ENCODE measurements at regions not wholly inside any gene's neighbourhood (a gene's known extent, or its start where the extent isn't known, plus 50 kb on each side); places are given as distances from the start of the nearest gene placed in this dataset.

DNA sequence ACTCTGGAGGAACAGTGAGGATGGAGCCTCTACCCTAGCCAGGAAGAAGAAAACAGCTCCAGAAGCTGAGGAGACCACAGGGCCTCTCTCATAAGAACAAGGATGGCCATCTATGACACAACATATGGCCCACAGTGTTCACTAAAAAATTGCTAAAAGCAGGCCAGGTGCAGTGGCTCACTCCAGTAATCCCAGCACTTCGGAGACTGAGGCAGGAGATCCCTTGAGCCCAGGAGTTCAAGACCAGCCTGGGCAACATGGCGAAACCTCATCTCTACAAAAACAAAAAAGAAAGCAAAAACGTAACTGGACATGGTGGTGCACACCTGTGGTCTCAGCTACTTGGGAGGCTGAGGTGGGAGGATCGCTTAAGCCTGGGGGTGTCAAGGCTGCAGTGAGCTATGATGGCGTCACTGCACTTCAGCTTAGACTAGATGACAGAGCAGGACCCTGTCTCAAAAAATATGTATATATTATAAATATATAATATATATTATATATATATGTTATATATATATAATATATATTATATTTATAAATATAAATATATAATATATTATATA is 103.1 kb downstream of the TOMM20 start:
- no peak for DNase-seq

DNA sequence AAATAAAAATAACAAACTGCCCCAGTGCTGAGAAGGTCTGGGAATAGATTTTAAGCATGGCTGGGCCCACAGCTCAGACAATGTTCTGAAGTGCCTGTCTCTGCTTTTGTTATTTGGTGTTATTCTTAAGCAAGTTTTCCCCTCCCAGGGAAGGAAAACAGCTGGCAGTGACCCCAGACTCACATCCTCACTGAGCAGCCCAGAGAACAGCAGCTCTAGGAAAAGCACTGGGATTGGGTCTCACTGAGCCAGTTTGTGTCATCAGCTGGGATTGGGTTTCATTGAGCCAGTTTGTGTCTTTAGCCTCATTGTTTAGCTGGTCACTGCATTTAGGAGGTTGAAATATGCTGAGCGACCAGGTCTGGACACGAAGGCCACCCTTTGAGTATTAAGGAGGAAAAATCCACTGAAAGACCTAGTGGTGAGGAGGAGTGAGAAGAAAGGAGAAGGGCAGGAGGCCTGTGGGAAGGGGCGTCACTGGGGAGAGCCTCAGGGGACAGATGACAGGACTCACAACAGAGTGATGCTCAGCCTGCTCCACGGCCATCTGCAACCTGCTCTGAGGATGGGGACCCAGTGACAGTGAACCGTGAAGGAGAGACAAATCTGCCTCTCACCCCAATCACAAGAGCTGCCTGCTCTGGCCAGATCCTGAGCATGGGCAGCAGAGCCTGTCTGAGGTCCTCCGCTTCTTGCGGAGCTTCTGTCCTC is 103.8 kb downstream of the TOMM20 start:
- no peak for DNase-seq

- no peak for DNase-seq
Observed at GRCh38 chr1:235023711-235024439, 104.8 kb downstream of the TOMM20 start.

- no peak for DNase-seq
Observed at GRCh38 chr1:235022981-235023710, 105.5 kb downstream of the TOMM20 start.

GRCh38 chr1:235022341-235022980 is 106.2 kb downstream of the TOMM20 start:
- DNase-seq, result no peak

DNA sequence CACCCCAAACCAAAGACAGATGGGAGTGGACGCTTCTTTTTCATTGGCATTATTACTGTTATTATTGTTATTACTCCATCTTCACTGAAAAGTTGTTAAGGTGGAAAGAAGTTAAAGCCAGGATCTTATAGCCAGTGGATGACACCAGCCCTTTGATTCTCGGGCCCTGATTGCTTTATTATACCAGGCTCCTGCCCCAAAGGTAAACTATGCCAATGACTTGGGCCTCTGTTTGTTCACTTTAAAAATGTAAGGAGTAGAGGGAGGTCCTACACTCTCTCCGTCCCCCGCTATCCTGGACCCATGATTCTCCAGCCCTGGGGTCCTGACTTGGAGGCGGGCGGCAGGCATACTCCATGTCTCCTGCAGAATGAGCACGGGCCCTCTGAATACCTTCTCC is 106.8 kb downstream of the TOMM20 start:
- no peak for DNase-seq

DNA sequence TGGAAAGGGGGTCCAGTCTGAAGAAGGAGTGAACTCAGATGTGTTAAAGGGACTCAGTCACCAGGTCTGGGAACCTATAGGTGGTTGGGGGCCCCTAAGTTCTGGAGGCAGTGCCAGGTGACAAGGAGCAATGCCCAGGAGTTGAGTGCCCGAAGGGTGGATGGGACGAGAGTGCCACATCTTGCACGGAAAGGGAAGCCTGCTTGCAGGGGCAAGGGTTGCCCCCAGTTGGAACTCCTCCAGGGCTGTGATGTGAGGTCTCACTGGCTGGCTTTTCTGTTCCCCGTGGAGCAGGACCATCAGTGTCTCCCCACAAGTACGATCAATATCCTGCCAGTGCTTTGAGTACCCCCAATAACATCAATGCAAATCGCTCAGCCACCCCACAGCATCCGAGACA is 107.3 kb downstream of the TOMM20 start:
- DNase-seq, result no peak

DNA sequence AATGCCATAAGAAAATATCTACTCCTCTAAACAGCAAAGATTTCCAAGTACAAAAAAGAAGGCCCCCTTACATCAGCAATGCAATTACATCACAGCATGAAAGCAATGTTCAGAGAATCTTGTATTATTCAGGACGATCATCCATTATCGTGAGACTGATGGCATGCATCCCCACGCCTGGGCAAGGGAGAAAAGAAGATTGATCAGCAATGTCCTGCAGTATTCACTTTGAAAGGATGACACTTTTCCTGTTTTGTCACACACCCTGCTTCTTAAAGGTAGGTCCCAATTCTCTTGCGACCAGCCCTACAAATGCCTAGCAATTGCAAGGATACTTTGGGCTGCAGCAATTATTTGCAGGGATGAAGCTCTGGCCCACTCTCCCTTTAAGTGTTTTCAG is 108.7 kb downstream of the TOMM20 start:
- DNase-seq, result no peak

DNA sequence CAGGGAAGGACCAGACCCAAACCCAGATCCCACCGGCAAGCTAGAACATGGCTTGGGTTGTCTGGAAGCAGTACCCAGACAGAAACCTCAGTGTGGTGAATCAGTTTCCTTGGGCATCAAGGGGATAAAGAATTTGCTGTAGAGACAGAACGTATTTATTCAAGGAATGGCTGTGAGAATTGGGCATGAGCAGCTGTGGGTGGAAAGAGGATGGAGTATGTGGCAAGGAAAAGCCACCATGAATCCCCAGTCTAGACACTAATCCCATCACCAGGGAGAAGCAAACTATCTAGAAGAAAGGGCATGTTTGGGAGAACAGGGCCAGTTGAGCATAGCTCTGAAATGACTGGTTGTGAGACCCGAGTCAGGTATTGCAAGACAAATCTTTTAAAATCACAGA is 109.2 kb downstream of the TOMM20 start:
- DNase-seq, result no peak

- DNase-seq, result no peak
Observed at GRCh38 chr1:235018720-235019444, 109.8 kb downstream of the TOMM20 start.

DNA sequence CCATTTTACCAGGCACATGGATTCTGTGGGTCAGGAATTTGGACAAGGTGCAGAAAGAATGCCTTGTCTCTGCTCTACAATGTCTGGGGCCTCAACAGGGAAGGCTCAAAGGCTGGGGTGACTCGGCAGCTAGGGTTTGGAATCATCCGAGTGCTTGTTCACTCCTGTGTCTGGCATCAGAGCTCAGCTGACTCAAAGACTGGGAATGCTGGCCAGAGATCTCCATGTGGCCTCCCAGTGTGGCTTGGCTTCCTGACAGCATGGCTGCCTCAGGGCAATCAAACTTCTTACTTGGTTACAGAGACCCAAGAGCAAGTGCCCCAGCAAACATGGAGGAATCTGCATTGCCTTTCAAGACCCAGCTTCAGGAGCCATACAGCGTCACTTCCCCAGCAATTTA is 110.5 kb downstream of the TOMM20 start:
- DNase-seq, result no peak

GRCh38 chr1:235017719-235018118 is 110.9 kb downstream of the TOMM20 start:
- no peak for DNase-seq

DNA sequence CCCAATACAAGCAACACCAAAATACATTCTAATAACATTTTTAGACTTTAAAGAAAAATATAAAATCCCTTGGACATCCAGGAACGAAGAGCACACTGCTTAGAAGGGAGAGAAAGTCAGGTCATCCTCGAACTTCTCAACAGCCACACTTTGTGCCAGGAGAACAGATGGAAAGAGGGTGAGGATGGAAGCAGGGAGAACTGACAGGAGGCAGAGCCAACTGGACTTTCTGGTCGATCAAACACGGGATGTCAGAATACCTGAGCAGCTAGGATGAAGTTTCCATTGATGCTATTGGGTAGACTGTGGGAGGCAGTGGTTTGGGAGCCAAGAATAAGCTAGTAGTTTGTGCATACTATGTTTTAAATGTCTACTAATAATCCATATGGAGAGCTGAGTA is 111.4 kb downstream of the TOMM20 start:
- DNase-seq, result no peak

DNA sequence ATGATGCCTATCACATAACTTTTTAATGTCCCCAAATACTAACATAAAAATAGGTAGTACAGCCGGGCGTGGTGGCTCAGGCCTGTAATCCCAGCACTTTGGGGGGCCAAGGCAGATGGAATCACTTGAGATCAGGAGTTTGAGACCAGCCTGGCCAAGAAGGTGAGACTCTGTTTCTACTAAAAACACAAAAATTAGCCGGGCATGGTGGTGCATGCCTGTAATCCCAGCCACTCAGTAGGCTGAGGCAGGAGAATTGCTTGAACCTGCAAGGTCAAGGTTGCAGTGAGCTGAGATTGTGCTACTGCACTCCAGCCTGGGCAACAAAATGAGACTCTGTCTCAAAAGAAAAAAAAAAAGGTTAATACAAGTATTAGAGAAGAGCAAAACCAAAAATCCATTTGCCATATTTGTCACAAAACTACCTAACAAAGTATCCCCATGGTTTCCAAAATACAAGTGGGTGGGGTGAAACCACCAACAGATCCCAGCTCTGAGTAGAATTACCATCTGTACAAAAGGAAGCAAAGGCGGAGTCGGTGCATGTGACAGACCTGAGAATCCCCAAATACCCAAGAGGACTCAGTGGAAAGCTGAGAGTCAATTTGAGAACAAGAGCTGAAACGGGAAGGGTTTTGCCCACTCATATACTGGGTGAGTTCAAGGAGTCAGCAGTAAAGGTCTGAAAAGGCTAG is 113.2 kb downstream of the TOMM20 start:
- no peak for DNase-seq

GRCh38 chr1:235014756-235015155 is 113.9 kb downstream of the TOMM20 start:
- no peak for DNase-seq

- no peak for DNase-seq
Observed at GRCh38 chr1:235013512-235013911, 115.1 kb downstream of the TOMM20 start.

- no peak for DNase-seq
Observed at GRCh38 chr1:235012436-235013210, 116.0 kb downstream of the TOMM20 start.

GRCh38 chr1:235011599-235012435 is 116.8 kb downstream of the TOMM20 start:
- DNase-seq, result peak; percentile 97

- DNase-seq, result peak; percentile 66
Observed at GRCh38 chr1:235011064-235011598, 117.5 kb downstream of the TOMM20 start.

Measured in NK-92 treated with Interleukin-12 subunit alpha and Interleukin-12 subunit beta, amount 100 ng/mL, for 24 hours (cell line).